Right lobe of liver (tissue), 4 donors: ENCODE measurements at regions not wholly inside any gene's neighbourhood (a gene's known extent, or its start where the extent isn't known, plus 50 kb on each side); places are given as distances from the start of the nearest gene placed in this dataset.

Experiments
- CTCF ChIP-seq, 4 donors: fragments of 200-600 bp in 3 of 4; fragments of 450-650 bp in 1 of 4; IDR thresholded peaks; one replicate each; pipeline versions ENCODE4 v1.5.1 to v1.8.0; 2016 to 2022; ENCODE audit warnings: antibody characterized with exemption in 4 of 4, mild to moderate bottlenecking in 2 of 4
- POLR2A ChIP-seq: fragments of 450-650 bp; IDR thresholded peaks from one replicate; pipeline ENCODE4 v1.6.1; 2017; ENCODE audit warnings: antibody characterized with exemption, mild to moderate bottlenecking
- donor health status: DM: no; HTN: no; CAD: no.
- donor health status: DM: no; HTN: no; CAD: no.
- donor health status: DM: no; HTN: yes; CAD: no.

GRCh38 chr5:74113927-74114326 lies 487.9 kb downstream of the ARHGEF28 start:
- TF ChIP-seq CTCF (IDR thresholded peaks at IDR 0.05) (no peak), POLR2A (no peak)
